Activated naive CD8-positive, alpha-beta T cell (primary cell): ENCODE measurements at regions not wholly inside any gene's neighbourhood (a gene's known extent, or its start where the extent isn't known, plus 50 kb on each side); places are given as distances from the start of the nearest gene placed in this dataset.
"Not testable (repeated sequence)": the region's sequence is repeated elsewhere in the genome, so short reads cannot be mapped to it uniquely, and the experiment has no call there.

Source experiments
- H3K27ac Mint-ChIP-seq: one replicate; pipeline ENCODE4 v1.8.0; 2021; ENCODE audit warnings: mixed read lengths
- H3K27me3 Mint-ChIP-seq: one replicate; pipeline ENCODE4 v1.8.0; 2021; ENCODE audit warnings: mixed read lengths
- H3K36me3 Mint-ChIP-seq: one replicate; pipeline ENCODE4 v1.8.0; 2021; ENCODE audit warnings: mixed read lengths
- H3K4me1 Mint-ChIP-seq: one replicate; pipeline ENCODE4 v1.8.0; 2021; ENCODE audit warnings: low read depth, mixed read lengths
- H3K4me3 Mint-ChIP-seq: one replicate; pipeline ENCODE4 v1.8.0; 2021; ENCODE audit warnings: mild to moderate bottlenecking, mixed read lengths
- H3K9me3 Mint-ChIP-seq: one replicate; pipeline ENCODE4 v1.8.0; 2021; ENCODE audit warnings: low read depth, mixed read lengths

GRCh38 chr11:116330439-116331185 is 442.2 kb downstream of the BUD13 start:
- H3K27me3 Mint-ChIP-seq, result peaks cover 6% of the 10 kb centered on the region
- H3K36me3 Mint-ChIP-seq, result no peaks in the 10 kb centered on the region
- H3K9me3 Mint-ChIP-seq, result no peaks in the 10 kb centered on the region
- no peak overlapping the region for H3K27ac Mint-ChIP-seq
- H3K4me3 Mint-ChIP-seq, result no peak overlapping the region
- H3K4me1 Mint-ChIP-seq, result no peaks in the 10 kb centered on the region

GRCh38 chr11:116329354-116330090 is 443.3 kb downstream of the BUD13 start:
- H3K36me3 Mint-ChIP-seq, result no peaks in the 10 kb centered on the region
- no peaks in the 10 kb centered on the region for H3K4me1 Mint-ChIP-seq
- H3K27me3 Mint-ChIP-seq, result peaks cover 6% of the 10 kb centered on the region
- no peak overlapping the region for H3K27ac Mint-ChIP-seq
- no peak overlapping the region for H3K4me3 Mint-ChIP-seq
- no peaks in the 10 kb centered on the region for H3K9me3 Mint-ChIP-seq

GRCh38 chr11:116328851-116329250 is 443.9 kb downstream of the BUD13 start:
- H3K27me3 Mint-ChIP-seq, result peaks cover 5% of the 10 kb centered on the region
- H3K4me1 Mint-ChIP-seq, result no peaks in the 10 kb centered on the region
- H3K9me3 Mint-ChIP-seq, result no peaks in the 10 kb centered on the region
- H3K36me3 Mint-ChIP-seq, result no peaks in the 10 kb centered on the region
- no peak overlapping the region for H3K27ac Mint-ChIP-seq
- H3K4me3 Mint-ChIP-seq, result no peak overlapping the region

GRCh38 chr11:116328391-116328790 is 444.4 kb downstream of the BUD13 start:
- H3K4me3 Mint-ChIP-seq, result no peak overlapping the region
- H3K36me3 Mint-ChIP-seq, result no peaks in the 10 kb centered on the region
- H3K27ac Mint-ChIP-seq, result no peak overlapping the region
- H3K27me3 Mint-ChIP-seq, result peaks cover 5% of the 10 kb centered on the region
- no peaks in the 10 kb centered on the region for H3K9me3 Mint-ChIP-seq
- H3K4me1 Mint-ChIP-seq, result no peaks in the 10 kb centered on the region

GRCh38 chr11:116326146-116326545 is 446.6 kb downstream of the BUD13 start:
- Mint-ChIP-seq H3K27me3 (peaks cover 3% of the 10 kb centered on the region), H3K36me3 (no peaks in the 10 kb centered on the region), H3K4me1 (no peaks in the 10 kb centered on the region), H3K27ac (no peak overlapping the region), H3K4me3 (no peak overlapping the region), H3K9me3 (no peaks in the 10 kb centered on the region)

GRCh38 chr11:116325247-116325646 is 447.5 kb downstream of the BUD13 start:
- Mint-ChIP-seq H3K4me3 (no peak overlapping the region), H3K4me1 (no peaks in the 10 kb centered on the region), H3K36me3 (no peaks in the 10 kb centered on the region), H3K27me3 (peaks cover 3% of the 10 kb centered on the region), H3K9me3 (no peaks in the 10 kb centered on the region), H3K27ac (no peak overlapping the region)

- H3K4me1 Mint-ChIP-seq, H3K4me3 Mint-ChIP-seq, H3K27me3 Mint-ChIP-seq, H3K27ac Mint-ChIP-seq, H3K36me3 Mint-ChIP-seq, H3K9me3 Mint-ChIP-seq: not testable (repeated sequence)
Measured at GRCh38 chr11:116324077-116324476, 448.7 kb downstream of the BUD13 start.

- no peak overlapping the region for H3K4me3 Mint-ChIP-seq
- H3K4me1 Mint-ChIP-seq, result no peaks in the 10 kb centered on the region
- no peaks in the 10 kb centered on the region for H3K36me3 Mint-ChIP-seq
- H3K27ac Mint-ChIP-seq, result no peak overlapping the region
- no peaks in the 10 kb centered on the region for H3K9me3 Mint-ChIP-seq
- peaks cover 7% of the 10 kb centered on the region for H3K27me3 Mint-ChIP-seq
Measured at GRCh38 chr11:116317212-116317611, 455.6 kb downstream of the BUD13 start.

- H3K4me1 Mint-ChIP-seq, result no peaks in the 10 kb centered on the region
Measured at GRCh38 chr11:116314006-116314405, 458.8 kb downstream of the BUD13 start.

GRCh38 chr11:116312570-116313391 is 460.0 kb downstream of the BUD13 start:
- no peak overlapping the region for H3K27ac Mint-ChIP-seq
- H3K4me3 Mint-ChIP-seq, result no peak overlapping the region
- no peaks in the 10 kb centered on the region for H3K36me3 Mint-ChIP-seq
- H3K9me3 Mint-ChIP-seq, result no peaks in the 10 kb centered on the region
- H3K4me1 Mint-ChIP-seq, result no peaks in the 10 kb centered on the region
- peaks cover 17% of the 10 kb centered on the region for H3K27me3 Mint-ChIP-seq

More at GRCh38 chr11:116314006-116314405, 458.8 kb downstream of the BUD13 start:
- H3K36me3 Mint-ChIP-seq, result no peaks in the 10 kb centered on the region
- H3K27me3 Mint-ChIP-seq, result peaks cover 16% of the 10 kb centered on the region
- H3K27ac Mint-ChIP-seq, result no peak overlapping the region
- no peak overlapping the region for H3K4me3 Mint-ChIP-seq
- no peaks in the 10 kb centered on the region for H3K9me3 Mint-ChIP-seq

GRCh38 chr11:116311206-116311605 is 461.6 kb downstream of the BUD13 start:
- no peaks in the 10 kb centered on the region for H3K36me3 Mint-ChIP-seq
- H3K4me3 Mint-ChIP-seq, result no peak overlapping the region
- H3K9me3 Mint-ChIP-seq, result no peaks in the 10 kb centered on the region
- no peaks in the 10 kb centered on the region for H3K4me1 Mint-ChIP-seq
- no peak overlapping the region for H3K27ac Mint-ChIP-seq
- peaks cover 19% of the 10 kb centered on the region for H3K27me3 Mint-ChIP-seq

- H3K4me1 Mint-ChIP-seq, result no peaks in the 10 kb centered on the region
- H3K27me3 Mint-ChIP-seq, result peaks cover 21% of the 10 kb centered on the region
- no peaks in the 10 kb centered on the region for H3K36me3 Mint-ChIP-seq
- H3K9me3 Mint-ChIP-seq, result no peaks in the 10 kb centered on the region
- no peak overlapping the region for H3K4me3 Mint-ChIP-seq
- H3K27ac Mint-ChIP-seq, result no peak overlapping the region
Measured at GRCh38 chr11:116310698-116311097, 462.1 kb downstream of the BUD13 start.

- Mint-ChIP-seq H3K27me3 (peaks cover 21% of the 10 kb centered on the region), H3K36me3 (no peaks in the 10 kb centered on the region), H3K27ac (no peak overlapping the region)
Measured at GRCh38 chr11:116310226-116310625, 462.6 kb downstream of the BUD13 start.

GRCh38 chr11:116309446-116309845 is 463.3 kb downstream of the BUD13 start:
- H3K27me3 Mint-ChIP-seq, result peaks cover 20% of the 10 kb centered on the region
- H3K27ac Mint-ChIP-seq, result no peak overlapping the region
- H3K9me3 Mint-ChIP-seq, result no peaks in the 10 kb centered on the region
- H3K36me3 Mint-ChIP-seq, result no peaks in the 10 kb centered on the region
- H3K4me1 Mint-ChIP-seq, result no peaks in the 10 kb centered on the region
- no peak overlapping the region for H3K4me3 Mint-ChIP-seq

More at GRCh38 chr11:116310226-116310625, 462.6 kb downstream of the BUD13 start:
- Mint-ChIP-seq H3K4me3 (no peak overlapping the region), H3K9me3 (no peaks in the 10 kb centered on the region), H3K4me1 (no peaks in the 10 kb centered on the region)

GRCh38 chr11:116302756-116303155 is 470.0 kb downstream of the BUD13 start:
- Mint-ChIP-seq H3K27ac (no peak overlapping the region), H3K4me1 (no peaks in the 10 kb centered on the region), H3K4me3 (no peak overlapping the region), H3K9me3 (no peaks in the 10 kb centered on the region), H3K27me3 (peaks cover 7% of the 10 kb centered on the region), H3K36me3 (no peaks in the 10 kb centered on the region)
